IMR-90 (cell line): ENCODE measurements at regions not wholly inside any gene's neighbourhood (a gene's known extent, or its start where the extent isn't known, plus 50 kb on each side); places are given as distances from the start of the nearest gene placed in this dataset.

Source experiments
- ATAC-seq: fragments of 200-7000 bp; cut with Tn5 transposase; 2 replicates; pipeline ENCODE4 v1.9.1; 2020; ENCODE audit warnings: low read depth, mild to moderate bottlenecking, moderate library complexity
- BruUV-seq: library from RNA; stranded (reverse); fragments of 400-500 nt; replicated peaks from 2 replicates; lab custom pipeline; 2021; lab: Mats Ljungman, UMichigan
- CTCF ChIA-PET: fragments of 300-600 bp; formaldehyde crosslinking; extraction: SDS; loops from one replicate; lab custom pipeline; 2021; ENCODE audit warnings: antibody characterized with exemption; lab: Yijun Ruan, JAX
- POLR2A ChIA-PET: fragments of 300-600 bp; sonication (Branson Sonifier 250); formaldehyde crosslinking; loops from one replicate; lab custom pipeline; 2022; ENCODE audit warnings: antibody characterized with exemption; ENCODE audit not compliant: unreplicated experiment; lab: Charles Lee
- DNase-seq: peaks from one replicate; pipeline ENCODE4 v3.0.0; 2013
- H2AFZ ChIP-seq: replicated peaks from 2 replicates; pipeline ENCODE3; 2013; ENCODE audit warnings: low read length, mild to moderate bottlenecking; ENCODE audit not compliant: poor library complexity
- H2AK5ac ChIP-seq: 2 replicates; pipeline ENCODE4 v1.6.1; 2013; ENCODE audit warnings: low read depth, low read length, inconsistent platforms
- H2AK9ac ChIP-seq: replicated peaks from 2 replicates; pipeline ENCODE3; 2013; ENCODE audit warnings: mild to moderate bottlenecking, low read depth, low read length, moderate library complexity; ENCODE audit not compliant: poor library complexity
- H2BK120ac ChIP-seq: 2 replicates; pipeline ENCODE4 v1.6.1; 2013; ENCODE audit warnings: low read depth, low read length, inconsistent platforms
- H2BK15ac ChIP-seq: 3 replicates; pipeline ENCODE4 v1.6.1; 2013; ENCODE audit warnings: low read depth, low read length, inconsistent platforms
- H2BK20ac ChIP-seq: 2 replicates; pipeline ENCODE4 v1.6.1; 2013; ENCODE audit warnings: low read depth, mild to moderate bottlenecking, inconsistent platforms, low read length, moderate library complexity
- H2BK5ac ChIP-seq: 2 replicates; pipeline ENCODE4 v1.6.1; 2013; ENCODE audit warnings: mild to moderate bottlenecking, low read depth, low read length, inconsistent platforms; ENCODE audit not compliant: poor library complexity, severe bottlenecking
- H3K14ac ChIP-seq: replicated peaks from 2 replicates; pipeline ENCODE4 v1.6.1; 2013; ENCODE audit warnings: low read depth, low read length, inconsistent platforms
- H3K18ac ChIP-seq: 2 replicates; pipeline ENCODE4 v1.6.1; 2013; ENCODE audit warnings: low read depth, low read length, control low read depth
- H3K23ac ChIP-seq: 2 replicates; pipeline ENCODE4 v1.6.1; 2013; ENCODE audit warnings: low read depth, low read length, inconsistent platforms
- H3K27ac ChIP-seq: 2 replicates; pipeline ENCODE4 v1.5.1; 2013; ENCODE audit warnings: mild to moderate bottlenecking, control low read depth, low read length; ENCODE audit not compliant: insufficient read depth
- H3K27me3 ChIP-seq: 2 replicates; pipeline ENCODE4 v1.6.1; 2013; ENCODE audit warnings: low read length; ENCODE audit not compliant: control insufficient read depth, insufficient read depth
- H3K36me3 ChIP-seq: 2 replicates; pipeline ENCODE4 v1.6.1; 2013; ENCODE audit warnings: low read length, mixed read lengths; ENCODE audit not compliant: control insufficient read depth, insufficient read depth
- H3K4ac ChIP-seq: 2 replicates; pipeline ENCODE4 v1.6.1; 2013; ENCODE audit warnings: low read depth, low read length, inconsistent platforms
- H3K4me1 ChIP-seq: 2 replicates; pipeline ENCODE4 v1.6.1; 2013; ENCODE audit warnings: low read length, mixed read lengths; ENCODE audit not compliant: control insufficient read depth, insufficient read depth
- H3K4me2 ChIP-seq: 2 replicates; pipeline ENCODE4 v1.6.1; 2013; ENCODE audit warnings: low read depth, mild to moderate bottlenecking, control low read depth, low read length, moderate library complexity
- H3K4me3 ChIP-seq: 2 replicates; pipeline ENCODE4 v1.5.1; 2013; ENCODE audit warnings: low read depth, mild to moderate bottlenecking, control low read depth, low read length, moderate library complexity; ENCODE audit not compliant: insufficient read depth
- H3K56ac ChIP-seq: 2 replicates; pipeline ENCODE4 v1.6.1; 2013; ENCODE audit warnings: low read length, inconsistent platforms; ENCODE audit not compliant: insufficient read depth; ENCODE audit errors: extremely low read depth
- H3K79me1 ChIP-seq, 2 experiments: 2 replicates each; pipeline ENCODE4 v1.6.1; 2013; ENCODE audit warnings: low read length in 2 of 2, inconsistent platforms in 1 of 2, low read depth in 1 of 2
- H3K9ac ChIP-seq: 2 replicates; pipeline ENCODE4 v1.6.1; 2013; ENCODE audit warnings: low read depth, low read length, control low read depth
- H3K9me1 ChIP-seq: 2 replicates; pipeline ENCODE4 v1.6.1; 2013; ENCODE audit warnings: low read length, inconsistent platforms; ENCODE audit not compliant: insufficient read depth
- H3K9me3 ChIP-seq: 2 replicates; pipeline ENCODE4 v1.6.1; 2013; ENCODE audit warnings: low read length; ENCODE audit not compliant: control insufficient read depth, insufficient read depth
- H4K20me1 ChIP-seq: 2 replicates; pipeline ENCODE4 v1.6.1; 2013; ENCODE audit warnings: low read length, inconsistent platforms; ENCODE audit not compliant: insufficient read depth
- H4K5ac ChIP-seq: 2 replicates; pipeline ENCODE4 v1.6.1; 2013; ENCODE audit warnings: mild to moderate bottlenecking, low read depth, low read length, control low read depth
- H4K8ac ChIP-seq, 2 experiments: 2 replicates each; pipeline ENCODE4 v1.6.1; 2013; ENCODE audit warnings: low read depth in 2 of 2, low read length in 2 of 2, control low read depth in 1 of 2, inconsistent platforms in 1 of 2
- H4K91ac ChIP-seq: 2 replicates; pipeline ENCODE4 v1.6.1; 2013; ENCODE audit warnings: low read depth, low read length, inconsistent platforms; ENCODE audit not compliant: insufficient read depth
- BHLHE40 ChIP-seq: fragments of 150-350 bp; IDR thresholded peaks from 2 replicates; pipeline ENCODE4 v1.6.1; 2016; ENCODE audit warnings: mild to moderate bottlenecking, low read depth, low read length
- CHD1 ChIP-seq: IDR thresholded peaks from 2 replicates; pipeline ENCODE4 v1.6.1; 2012; ENCODE audit warnings: low read depth, low read length, improper control_type of control experiment
- CTCF ChIP-seq: conservative IDR thresholded peaks from 2 replicates; pipeline ENCODE4 v1.5.1; 2012; ENCODE audit warnings: mild to moderate bottlenecking, low read depth, low read length, improper control_type of control experiment
- FOS ChIP-seq: fragments of 150-350 bp; IDR thresholded peaks from 2 replicates; pipeline ENCODE4 v1.6.1; 2016; ENCODE audit warnings: low read depth, low read length
- MXI1 ChIP-seq: IDR thresholded peaks from 2 replicates; pipeline ENCODE4 v1.6.1; 2012; ENCODE audit warnings: low read depth, mild to moderate bottlenecking, low read length, moderate library complexity, borderline replicate concordance
- NFE2L2 ChIP-seq: fragments of 150-350 bp; IDR thresholded peaks from 2 replicates; pipeline ENCODE4 v1.6.1; 2016; ENCODE audit warnings: low read depth, mild to moderate bottlenecking, low read length
- RFX5 ChIP-seq: IDR thresholded peaks from 2 replicates; pipeline ENCODE4 v1.8.0; 2012; ENCODE audit warnings: low read depth, mild to moderate bottlenecking, low read length, moderate library complexity
- SMC3 ChIP-seq: fragments of 150-350 bp; IDR thresholded peaks from 2 replicates; pipeline ENCODE4 v1.6.1; 2016; ENCODE audit warnings: low read depth, mild to moderate bottlenecking, antibody characterized with exemption, low read length, moderate library complexity
- USF2 ChIP-seq: fragments of 150-350 bp; IDR thresholded peaks from 2 replicates; pipeline ENCODE4 v1.6.1; 2017; ENCODE audit warnings: mild to moderate bottlenecking, antibody characterized with exemption, low read length, low read depth
- WGBS, 2 experiments: methylation state at CpG; one replicate each; pipeline versions ENCODE4 v1.1.5 to v1.1.7; 2013; ENCODE audit warnings: missing lambda C conversion rate in 2 of 2; ENCODE audit not compliant: insufficient read length in 1 of 2; ENCODE audit errors: extremely low coverage in 2 of 2; 5-methylcytosine and 5-hydroxymethylcytosine counted together
- dilution Hi-C: fragments of 300-500 bp; cut with HindIII; formaldehyde crosslinking; loops from one replicate; pipeline ENCODE4 v1.14.3; 2018; ENCODE audit warnings: low sequenced_read_pairs; ENCODE audit not compliant: unreplicated experiment
- in situ Hi-C: fragments of 300-500 bp; cut with MboI; formaldehyde crosslinking; loops from 3 replicates; pipeline ENCODE4 v1.14.3; 2019; ENCODE audit warnings: low sequenced_read_pairs, inconsistent platforms, mixed read lengths
- intact Hi-C: fragments of 100-400 bp; cut with micrococcal nuclease; formaldehyde crosslinking; loops from 2 replicates; pipeline ENCODE4 v1.10.0; 2022

DNA sequence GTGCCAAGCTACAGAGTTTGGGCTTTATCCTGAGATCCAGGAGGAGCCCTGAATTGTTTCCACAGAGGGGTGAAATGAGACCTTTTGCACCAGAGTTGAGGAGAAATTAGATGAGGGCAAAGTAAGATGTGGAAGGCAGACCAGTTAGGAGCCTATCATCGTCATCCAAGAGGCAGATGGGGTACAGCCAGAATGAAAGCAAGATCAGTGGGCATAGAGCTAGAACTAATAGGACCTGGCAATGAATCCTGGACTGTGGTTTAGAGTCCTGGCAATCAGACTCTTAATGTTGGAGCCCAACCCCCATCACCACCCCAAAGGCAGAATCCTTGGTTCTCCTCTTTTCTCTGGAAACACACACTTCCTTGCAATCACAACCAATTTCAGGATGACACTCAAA lies 166.6 kb upstream of the HMGA2 start:
- peak overlapping the region; percentile 93 for H3K18ac ChIP-seq
- no peaks in the 10 kb centered on the region for H3K27me3 ChIP-seq
- H2AK9ac ChIP-seq: peak overlapping the region; percentile 90
- peak overlapping the region; percentile 49 for H3K27ac ChIP-seq
- H4K8ac ChIP-seq: peak overlapping the region; percentile 76 to 89
- H2BK5ac ChIP-seq: peak overlapping the region; percentile 88
- dilution Hi-C loops: no loop called here
- peaks cover 6 to 25% of the 10 kb centered on the region in 2 experiments; a peak in 2 of 4 replicates for H3K79me1 ChIP-seq
- TF ChIP-seq NFE2L2 (no peak), SMC3 (no peak), CTCF (no peak), BHLHE40 (no peak), FOS (no peak), RFX5 (no peak), CHD1 (no peak), MXI1 (no peak), USF2 (no peak)
- ATAC-seq (no peak), DNase-seq (no peak)
- H3K14ac ChIP-seq: peak overlapping the region; percentile 69
- no TSS peak for BruUV-seq
- 80% methylated on average over 1 of the region's 1 CpG; no CpG with 5 or more reads in 1 of the 2 experiments for WGBS, 2 experiments
- peak overlapping the region; percentile 57 for H3K23ac ChIP-seq
- no peak overlapping the region for H3K4me3 ChIP-seq
- H4K20me1 ChIP-seq: no peaks in the 10 kb centered on the region
- H2AK5ac ChIP-seq: peak overlapping the region; percentile 85
- peak overlapping the region; percentile 51 for H2BK15ac ChIP-seq
- CTCF ChIA-PET: interaction anchor here (0.8 to 2.8 kb wide), 2 partner anchors 55 to 343 kb away, joined by 3 to 10 read pairs; no protein-coding TSS in a partner anchor
- in situ Hi-C loops: no loop called here
- H3K9me3 ChIP-seq: no peaks in the 10 kb centered on the region
- H3K9ac ChIP-seq: peak overlapping the region; percentile 5; the same call in 1 of the 2 replicates
- peak overlapping the region; percentile 91 for H2BK120ac ChIP-seq
- H2AFZ ChIP-seq: no peak overlapping the region
- peak overlapping the region; percentile 86 for H4K91ac ChIP-seq
- peak overlapping the region; percentile 2; the same call in 1 of the 2 replicates for H3K4me2 ChIP-seq
- H3K4me1 ChIP-seq: peaks cover 15% of the 10 kb centered on the region
- peak overlapping the region; percentile 80 for H3K4ac ChIP-seq
- H3K36me3 ChIP-seq: no peaks in the 10 kb centered on the region
- peak overlapping the region; percentile 81 for H3K56ac ChIP-seq
- H4K5ac ChIP-seq: peak overlapping the region; percentile 87
- peak overlapping the region; percentile 94 for H2BK20ac ChIP-seq
- intact Hi-C loops: no loop called here
- H3K9me1 ChIP-seq: peaks cover 8% of the 10 kb centered on the region
- POLR2A ChIA-PET: no interaction called here
